Tibial nerve (tissue), 4 donors: ENCODE measurements at regions not wholly inside any gene's neighbourhood (a gene's known extent, or its start where the extent isn't known, plus 50 kb on each side); places are given as distances from the start of the nearest gene placed in this dataset.

Source experiments
- EP300 ChIP-seq, 2 donors: sonication (generic); formaldehyde crosslinking; IDR thresholded peaks; one replicate each; pipeline ENCODE4 v1.6.1; 2017; ENCODE audit warnings: antibody characterized with exemption in 2 of 2, mild to moderate bottlenecking in 1 of 2
- POLR2A ChIP-seq, 2 donors: fragments of 450-650 bp; IDR thresholded peaks; one replicate each; pipeline ENCODE4 v1.6.1; 2017; ENCODE audit warnings: antibody characterized with exemption in 2 of 2, mild to moderate bottlenecking in 2 of 2, moderate library complexity in 2 of 2
- TF ChIP-seq, protein P1 (sequence below), 5 experiments: fragments of 200-600 bp in 3 of 5; fragments of 450-650 bp in 2 of 5; sonication (generic) in 3 of 5; IDR thresholded peaks; one replicate each; pipeline ENCODE4 v1.5.1; 2016 to 2019; ENCODE audit warnings: antibody characterized with exemption in 5 of 5, mild to moderate bottlenecking in 3 of 5, moderate library complexity in 2 of 5

DNA sequence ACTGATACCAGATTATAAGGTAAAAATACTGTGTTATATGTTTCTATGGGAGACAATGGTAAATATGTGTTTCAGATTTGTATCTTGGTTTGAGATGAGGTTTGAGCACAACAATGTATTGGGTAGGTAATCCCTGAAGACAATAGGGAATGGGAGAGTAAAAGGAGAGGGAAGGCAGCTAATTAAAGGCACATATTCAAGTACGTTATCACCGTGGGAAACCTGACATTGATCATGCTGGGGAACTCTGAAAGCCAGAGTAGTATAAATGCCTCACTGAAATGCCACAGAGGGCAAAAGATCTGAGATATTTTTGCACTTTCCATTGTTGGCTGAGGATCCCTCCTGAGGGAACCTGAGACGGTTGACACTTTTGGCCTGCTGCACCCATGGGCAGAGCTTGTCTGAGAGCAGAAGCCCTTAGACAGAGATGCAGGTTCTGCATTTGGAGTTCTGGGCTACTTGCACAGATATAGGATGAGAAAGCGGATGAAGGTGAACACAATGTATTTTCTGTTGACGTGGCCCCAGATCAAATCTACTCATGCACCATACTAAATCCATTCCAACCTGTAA is 506.7 kb downstream of the PCDH18 start:
- TF ChIP-seq, protein P1, sequence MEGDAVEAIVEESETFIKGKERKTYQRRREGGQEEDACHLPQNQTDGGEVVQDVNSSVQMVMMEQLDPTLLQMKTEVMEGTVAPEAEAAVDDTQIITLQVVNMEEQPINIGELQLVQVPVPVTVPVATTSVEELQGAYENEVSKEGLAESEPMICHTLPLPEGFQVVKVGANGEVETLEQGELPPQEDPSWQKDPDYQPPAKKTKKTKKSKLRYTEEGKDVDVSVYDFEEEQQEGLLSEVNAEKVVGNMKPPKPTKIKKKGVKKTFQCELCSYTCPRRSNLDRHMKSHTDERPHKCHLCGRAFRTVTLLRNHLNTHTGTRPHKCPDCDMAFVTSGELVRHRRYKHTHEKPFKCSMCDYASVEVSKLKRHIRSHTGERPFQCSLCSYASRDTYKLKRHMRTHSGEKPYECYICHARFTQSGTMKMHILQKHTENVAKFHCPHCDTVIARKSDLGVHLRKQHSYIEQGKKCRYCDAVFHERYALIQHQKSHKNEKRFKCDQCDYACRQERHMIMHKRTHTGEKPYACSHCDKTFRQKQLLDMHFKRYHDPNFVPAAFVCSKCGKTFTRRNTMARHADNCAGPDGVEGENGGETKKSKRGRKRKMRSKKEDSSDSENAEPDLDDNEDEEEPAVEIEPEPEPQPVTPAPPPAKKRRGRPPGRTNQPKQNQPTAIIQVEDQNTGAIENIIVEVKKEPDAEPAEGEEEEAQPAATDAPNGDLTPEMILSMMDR (IDR thresholded peaks at IDR 0.05) = no peak
- TF ChIP-seq POLR2A (IDR thresholded peaks at IDR 0.05) (no peak), EP300 (IDR thresholded peaks at IDR 0.05) (no peak)
